OCI-LY3 (cell line): ENCODE measurements at regions not wholly inside any gene's neighbourhood (a gene's known extent, or its start where the extent isn't known, plus 50 kb on each side); places are given as distances from the start of the nearest gene placed in this dataset.

Source experiments
- H2AFZ ChIP-seq: fragments of 200-600, 300-600 bp; shearing (Covaris generic); 2 replicates; pipeline ENCODE4 v1.6.0; 2014; ENCODE audit warnings: antibody characterized with exemption, low read depth, low read length
- H3K27ac ChIP-seq: fragments of 200-600, 300-600 bp; sonication (generic); 2 replicates; pipeline ENCODE4 v1.5.1; 2014; ENCODE audit warnings: mild to moderate bottlenecking, low read length, moderate library complexity, mixed read lengths
- H3K27me3 ChIP-seq: fragments of 200-600, 300-600 bp; sonication (generic); 2 replicates; pipeline ENCODE4 v1.6.1; 2014; ENCODE audit warnings: low read depth, low read length, mixed read lengths
- H3K36me3 ChIP-seq: fragments of 200-600, 300-600 bp; sonication (generic); replicated peaks from 2 replicates; pipeline ENCODE3; 2014; ENCODE audit warnings: low read depth, low read length, mixed read lengths
- H3K4me1 ChIP-seq: fragments of 300-600, 200-600 bp; sonication (generic); 2 replicates; pipeline ENCODE4 v1.6.1; 2014; ENCODE audit warnings: low read length, mixed read lengths
- H3K4me2 ChIP-seq: fragments of 200-600, 300-600 bp; sonication (generic); 2 replicates; pipeline ENCODE4 v1.6.1; 2014; ENCODE audit warnings: low read length, mixed read lengths
- H3K4me3 ChIP-seq: fragments of 300-600, 200-600 bp; sonication (generic); 2 replicates; pipeline ENCODE4 v1.5.1; 2014; ENCODE audit warnings: antibody characterized with exemption, mild to moderate bottlenecking, low read length, moderate library complexity
- H3K79me2 ChIP-seq: fragments of 300-600, 200-600 bp; shearing (Covaris generic); 2 replicates; pipeline ENCODE4 v1.6.1; 2014; ENCODE audit warnings: mild to moderate bottlenecking, low read length, mixed read lengths
- H3K9ac ChIP-seq: fragments of 300-600, 200-600 bp; shearing (Covaris generic); 2 replicates; pipeline ENCODE4 v1.6.0; 2014; ENCODE audit warnings: mild to moderate bottlenecking, low read length, moderate library complexity
- H3K9me3 ChIP-seq: fragments of 200-600, 300-600 bp; shearing (Covaris generic); 2 replicates; pipeline ENCODE4 v1.6.1; 2014; ENCODE audit warnings: low read length, mixed read lengths; ENCODE audit not compliant: insufficient read depth
- H4K20me1 ChIP-seq: fragments of 200-600, 300-600 bp; sonication (generic); 2 replicates; pipeline ENCODE4 v1.6.1; 2016; ENCODE audit warnings: low read length, mixed read lengths; ENCODE audit not compliant: insufficient read depth
- EZH2phosphoT487 ChIP-seq: fragments of 200-600 bp; shearing (Covaris generic); IDR thresholded peaks from 2 replicates; pipeline ENCODE4 v1.6.1; 2018; ENCODE audit warnings: antibody characterized with exemption, mixed run types, low read depth
- TF ChIP-seq, protein P1 (sequence below): fragments of 200-600, 300-600 bp; sonication (generic); IDR thresholded peaks from 2 replicates; pipeline ENCODE4 v1.5.1; 2014; ENCODE audit warnings: antibody characterized with exemption, low read length, low read depth

DNA sequence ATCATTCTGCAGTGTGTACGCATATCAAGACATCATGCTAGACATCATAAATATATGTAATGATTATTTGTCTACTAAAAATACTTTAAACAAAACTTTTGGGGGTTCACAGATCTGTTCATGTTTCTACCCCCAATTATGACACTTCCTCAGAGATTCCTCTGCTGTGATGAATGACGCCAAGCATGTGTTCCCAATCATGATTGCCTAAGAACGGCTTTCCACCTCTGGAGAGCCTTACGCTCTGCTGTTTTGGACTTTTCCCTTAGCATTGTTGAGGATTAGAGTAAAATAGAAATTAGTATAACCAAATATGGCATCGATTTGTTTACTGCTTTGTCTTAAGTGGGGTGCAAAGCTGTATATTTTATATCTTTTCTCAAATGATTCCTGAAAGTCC lies 236.3 kb upstream of the IGFBP3 start:
- Histone ChIP-seq H3K79me2 (no peaks in the 10 kb centered on the region), H4K20me1 (no peaks in the 10 kb centered on the region), H3K36me3 (no peaks in the 10 kb centered on the region), H3K9me3 (no peaks in the 10 kb centered on the region), H3K27ac (no peak overlapping the region), H3K27me3 (no peaks in the 10 kb centered on the region), H3K9ac (no peak overlapping the region), H3K4me3 (no peak overlapping the region), H3K4me2 (no peak overlapping the region), H3K4me1 (peaks cover 30% of the 10 kb centered on the region), H2AFZ (no peak overlapping the region)
- TF ChIP-seq, protein P1, sequence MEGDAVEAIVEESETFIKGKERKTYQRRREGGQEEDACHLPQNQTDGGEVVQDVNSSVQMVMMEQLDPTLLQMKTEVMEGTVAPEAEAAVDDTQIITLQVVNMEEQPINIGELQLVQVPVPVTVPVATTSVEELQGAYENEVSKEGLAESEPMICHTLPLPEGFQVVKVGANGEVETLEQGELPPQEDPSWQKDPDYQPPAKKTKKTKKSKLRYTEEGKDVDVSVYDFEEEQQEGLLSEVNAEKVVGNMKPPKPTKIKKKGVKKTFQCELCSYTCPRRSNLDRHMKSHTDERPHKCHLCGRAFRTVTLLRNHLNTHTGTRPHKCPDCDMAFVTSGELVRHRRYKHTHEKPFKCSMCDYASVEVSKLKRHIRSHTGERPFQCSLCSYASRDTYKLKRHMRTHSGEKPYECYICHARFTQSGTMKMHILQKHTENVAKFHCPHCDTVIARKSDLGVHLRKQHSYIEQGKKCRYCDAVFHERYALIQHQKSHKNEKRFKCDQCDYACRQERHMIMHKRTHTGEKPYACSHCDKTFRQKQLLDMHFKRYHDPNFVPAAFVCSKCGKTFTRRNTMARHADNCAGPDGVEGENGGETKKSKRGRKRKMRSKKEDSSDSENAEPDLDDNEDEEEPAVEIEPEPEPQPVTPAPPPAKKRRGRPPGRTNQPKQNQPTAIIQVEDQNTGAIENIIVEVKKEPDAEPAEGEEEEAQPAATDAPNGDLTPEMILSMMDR: no peak
- TF ChIP-seq EZH2phosphoT487: no peak

DNA sequence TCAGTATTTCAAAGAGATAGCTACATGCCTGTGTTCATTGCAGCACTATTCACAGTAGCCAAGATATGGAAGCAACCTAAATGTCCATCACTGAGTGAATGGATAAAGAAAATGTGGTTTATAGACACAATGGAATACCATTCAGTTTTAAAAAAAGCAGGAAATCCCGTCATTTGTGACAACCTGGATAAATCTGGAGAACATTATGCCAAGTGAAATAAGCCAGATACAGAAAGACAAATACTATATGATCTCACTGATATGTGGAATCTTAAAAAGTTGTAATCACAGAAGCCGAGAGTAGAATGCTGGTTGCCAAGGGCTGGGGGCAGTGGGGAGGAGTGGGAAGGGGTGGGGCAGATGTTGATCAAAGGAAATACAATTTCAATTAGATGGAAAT lies 235.8 kb upstream of the IGFBP3 start:
- H3K79me2 ChIP-seq: no peaks in the 10 kb centered on the region
- TF ChIP-seq EZH2phosphoT487: no peak
- TF ChIP-seq, protein P1: no peak
- H3K27me3 ChIP-seq: no peaks in the 10 kb centered on the region
- H3K4me1 ChIP-seq: peaks cover 35% of the 10 kb centered on the region
- H3K4me3 ChIP-seq: no peak overlapping the region
- no peaks in the 10 kb centered on the region for H4K20me1 ChIP-seq
- no peak overlapping the region for H3K9ac ChIP-seq
- no peak overlapping the region for H3K4me2 ChIP-seq
- H3K36me3 ChIP-seq: no peaks in the 10 kb centered on the region
- H3K9me3 ChIP-seq: no peaks in the 10 kb centered on the region
- no peak overlapping the region for H3K27ac ChIP-seq
- no peak overlapping the region for H2AFZ ChIP-seq

DNA sequence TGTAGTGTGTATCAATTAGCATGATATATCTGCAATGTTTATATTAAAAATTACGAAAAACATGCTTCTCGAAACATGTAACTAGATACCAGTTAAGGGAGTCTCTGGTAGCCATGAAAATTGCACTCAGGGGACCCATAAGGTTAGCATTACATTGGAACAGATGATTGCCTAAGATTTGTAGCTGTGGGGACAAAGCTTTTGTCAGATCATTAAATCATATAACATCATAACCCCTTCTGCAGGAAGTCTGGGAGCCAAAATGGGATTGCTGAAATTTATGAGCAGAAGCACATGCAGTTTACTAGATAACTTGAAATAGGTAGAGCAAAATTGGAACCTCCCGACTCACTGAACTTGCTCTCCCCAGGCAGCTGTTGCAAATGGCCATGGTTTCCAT lies 235.0 kb upstream of the IGFBP3 start:
- TF ChIP-seq, protein P1: no peak
- TF ChIP-seq EZH2phosphoT487: no peak
- Histone ChIP-seq H3K4me3 (no peak overlapping the region), H3K4me2 (no peak overlapping the region), H2AFZ (no peak overlapping the region), H3K27me3 (no peaks in the 10 kb centered on the region), H3K9me3 (no peaks in the 10 kb centered on the region), H3K9ac (no peak overlapping the region), H3K36me3 (no peaks in the 10 kb centered on the region), H3K4me1 (peaks cover 35% of the 10 kb centered on the region), H3K27ac (no peak overlapping the region), H3K79me2 (no peaks in the 10 kb centered on the region), H4K20me1 (no peaks in the 10 kb centered on the region)

DNA sequence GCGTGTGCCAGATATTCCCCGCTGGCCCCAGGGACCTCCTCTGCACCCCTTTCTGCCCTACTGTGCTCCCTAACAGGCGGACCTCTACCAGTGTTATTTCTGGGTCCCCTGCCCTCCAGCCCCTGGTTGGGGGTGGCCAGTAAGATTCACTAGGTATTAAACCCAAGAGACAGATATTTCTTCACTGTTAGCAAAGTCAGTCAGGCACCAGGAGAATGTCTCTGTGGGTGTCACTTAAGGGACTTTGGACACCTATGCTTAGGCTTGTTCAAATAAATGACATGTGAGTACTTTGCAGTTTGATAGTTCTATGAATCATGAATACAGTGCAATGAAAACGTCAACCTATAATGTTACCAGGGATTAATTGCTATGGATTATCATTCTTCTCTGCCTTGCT lies 234.3 kb upstream of the IGFBP3 start:
- H3K9ac ChIP-seq: no peak overlapping the region
- no peak overlapping the region for H3K4me2 ChIP-seq
- H2AFZ ChIP-seq: no peak overlapping the region
- H3K79me2 ChIP-seq: no peaks in the 10 kb centered on the region
- no peaks in the 10 kb centered on the region for H4K20me1 ChIP-seq
- TF ChIP-seq EZH2phosphoT487: no peak
- TF ChIP-seq, protein P1: no peak
- no peaks in the 10 kb centered on the region for H3K36me3 ChIP-seq
- no peaks in the 10 kb centered on the region for H3K27me3 ChIP-seq
- H3K4me1 ChIP-seq: peaks cover 35% of the 10 kb centered on the region
- H3K4me3 ChIP-seq: no peak overlapping the region
- H3K9me3 ChIP-seq: no peaks in the 10 kb centered on the region
- no peak overlapping the region for H3K27ac ChIP-seq
